DMS153 treated with DMSO at 0.1 percent for 48 hours (cell line): ENCODE measurements at regions not wholly inside any gene's neighbourhood (a gene's known extent, or its start where the extent isn't known, plus 50 kb on each side); places are given as distances from the start of the nearest gene placed in this dataset.

ENCODE experiments used
- DNase-seq: peaks from one replicate; lab custom pipeline; 2025; ENCODE audit not compliant: unreplicated experiment; lab: John Stamatoyannopoulos, UW

DNA sequence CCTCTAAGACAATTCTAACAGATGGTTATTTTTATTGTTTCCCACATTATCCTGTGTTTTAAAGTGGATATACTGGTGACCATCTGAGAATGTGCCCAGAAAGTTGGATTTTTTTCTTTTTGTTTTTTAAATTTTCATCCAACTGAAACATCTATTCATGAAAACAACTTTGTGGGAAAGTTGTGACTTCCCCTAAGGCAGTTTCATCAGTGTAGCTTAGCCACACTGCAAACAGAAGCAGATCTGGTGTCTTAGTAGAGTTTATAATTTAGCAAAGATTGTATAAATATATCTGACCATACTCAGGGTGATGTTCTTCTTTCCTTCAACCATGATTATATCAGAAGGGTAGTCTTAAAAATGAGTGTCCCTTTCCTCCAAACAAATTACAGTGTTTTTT lies 1241.3 kb downstream of the MAT2B start:
- DNase-seq = no peak

DNA sequence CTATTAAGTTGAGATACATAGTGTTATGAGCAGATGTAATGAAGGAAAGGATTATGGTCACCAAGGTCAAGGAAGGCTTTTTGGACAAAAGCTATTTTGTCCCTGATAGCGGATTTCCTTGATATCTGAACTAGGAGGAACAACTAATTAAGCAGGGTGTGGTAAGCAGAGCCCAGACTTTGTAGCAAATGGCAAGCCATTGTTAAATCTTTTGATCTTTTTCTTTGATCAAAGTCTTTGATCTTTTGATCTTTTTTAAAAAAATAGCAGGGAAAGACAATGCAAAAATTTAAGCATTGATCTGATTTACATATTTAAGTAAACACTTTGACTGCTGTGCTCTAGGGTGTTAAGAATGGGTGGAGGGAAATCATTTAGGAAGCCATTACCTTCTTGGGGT lies 1242.0 kb downstream of the MAT2B start:
- DNase-seq = no peak

DNA sequence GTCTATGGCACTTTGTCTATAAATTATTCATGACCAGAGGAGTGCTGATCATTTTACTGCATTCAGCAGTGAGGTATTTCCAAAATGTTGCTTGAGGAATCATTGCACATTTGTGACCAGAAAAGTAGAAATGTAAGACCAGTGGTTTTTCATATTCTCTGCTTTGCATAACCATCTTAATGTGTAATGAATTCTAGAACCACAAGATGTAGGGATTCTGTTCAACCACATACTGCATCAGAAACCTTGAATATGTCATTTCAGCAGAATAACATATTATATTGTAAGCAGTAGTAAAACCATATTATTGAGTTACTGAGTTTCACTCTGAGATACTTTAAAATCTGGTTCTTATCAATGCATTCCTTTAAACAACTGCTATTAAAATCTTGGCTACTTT lies 1243.4 kb downstream of the MAT2B start:
- DNase-seq = no peak

GRCh38 chr5:164753434-164753833 lies 1248.0 kb downstream of the MAT2B start:
- DNase-seq = no peak

DNA sequence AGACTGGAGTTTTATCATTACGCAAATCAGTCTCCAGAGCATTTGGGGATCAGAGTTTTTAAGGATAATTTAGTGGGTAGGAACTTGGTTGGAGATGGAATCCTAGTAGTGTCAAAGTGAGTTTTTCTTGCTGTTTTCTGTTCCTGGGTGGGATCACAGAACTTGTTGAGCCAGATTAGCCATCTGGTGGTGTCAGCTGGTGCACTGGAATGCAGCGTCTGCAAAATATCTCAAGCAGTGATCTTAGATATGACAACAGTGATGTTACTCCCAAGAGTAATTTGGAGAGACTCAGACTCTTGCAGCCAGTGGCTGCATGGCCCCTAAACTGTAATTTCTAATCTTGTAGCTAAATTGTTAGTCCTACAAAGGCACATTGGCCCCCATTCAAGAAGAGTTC lies 1257.8 kb downstream of the MAT2B start:
- DNase-seq = no peak

- DNase-seq = no peak
These were observed 1266.7 kb downstream of the MAT2B start for GRCh38 chr5:164772122-164772521.

DNA sequence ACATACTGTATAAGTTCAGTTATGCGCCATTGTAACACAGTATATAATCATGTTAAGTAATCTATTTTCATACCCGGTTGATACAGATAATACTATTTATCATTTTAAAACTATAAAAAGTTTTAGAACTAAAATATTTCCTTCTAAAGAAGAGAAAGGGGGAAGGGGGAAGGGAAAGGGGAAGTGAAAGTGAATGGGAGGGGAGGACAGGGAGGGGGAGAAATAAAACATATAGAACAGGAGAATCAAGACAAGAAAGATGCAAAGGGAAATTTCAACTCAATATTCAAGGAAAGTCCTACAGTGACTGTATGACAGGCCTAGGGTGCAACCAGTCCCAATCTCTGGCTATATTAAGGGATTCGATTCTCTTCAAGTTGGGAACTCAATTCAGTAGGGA lies 1278.8 kb downstream of the MAT2B start:
- DNase-seq = no peak

DNA sequence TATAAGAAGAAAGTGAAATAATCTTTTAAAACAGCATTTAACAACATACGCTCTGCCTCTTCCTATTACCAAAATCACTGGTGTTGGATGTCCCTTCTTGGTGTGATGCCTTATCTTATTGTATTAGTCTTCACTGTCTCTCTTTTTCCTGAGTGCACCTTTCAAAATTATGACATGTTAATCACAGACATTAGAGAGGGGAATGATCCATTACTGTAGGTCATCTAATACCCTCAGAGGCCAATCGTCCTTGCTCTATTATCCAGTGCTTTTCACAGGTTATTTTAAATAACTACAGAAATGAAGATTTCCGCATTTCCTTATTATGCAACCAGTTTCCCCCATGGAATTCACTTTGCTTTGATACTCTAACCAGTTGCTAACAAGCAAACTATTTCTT lies 1292.7 kb downstream of the MAT2B start:
- DNase-seq = no peak

- DNase-seq = no peak
These were observed 1294.0 kb downstream of the MAT2B start for GRCh38 chr5:164799391-164799790.

DNA sequence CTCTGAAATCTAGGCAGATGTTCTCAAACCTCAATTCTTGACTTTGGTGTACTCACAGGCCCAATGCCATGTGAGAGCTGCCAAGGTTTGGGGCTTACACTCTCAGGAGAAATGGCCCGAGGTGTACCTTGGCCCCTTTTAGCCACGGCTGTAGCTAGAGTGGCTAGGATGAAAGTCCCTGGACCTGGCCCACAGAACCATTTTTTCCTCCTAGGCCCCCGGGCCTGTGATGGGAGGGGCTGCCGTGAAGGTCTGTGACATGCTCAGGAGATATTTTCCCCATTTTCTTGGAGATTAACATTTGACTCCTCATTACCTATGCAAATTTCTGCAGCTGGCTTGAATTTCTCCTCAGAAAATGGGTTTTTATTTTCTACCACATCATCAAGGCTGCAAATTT lies 1296.5 kb downstream of the MAT2B start:
- DNase-seq = no peak

GRCh38 chr5:164809821-164810220 lies 1304.4 kb downstream of the MAT2B start:
- no peak for DNase-seq

DNA sequence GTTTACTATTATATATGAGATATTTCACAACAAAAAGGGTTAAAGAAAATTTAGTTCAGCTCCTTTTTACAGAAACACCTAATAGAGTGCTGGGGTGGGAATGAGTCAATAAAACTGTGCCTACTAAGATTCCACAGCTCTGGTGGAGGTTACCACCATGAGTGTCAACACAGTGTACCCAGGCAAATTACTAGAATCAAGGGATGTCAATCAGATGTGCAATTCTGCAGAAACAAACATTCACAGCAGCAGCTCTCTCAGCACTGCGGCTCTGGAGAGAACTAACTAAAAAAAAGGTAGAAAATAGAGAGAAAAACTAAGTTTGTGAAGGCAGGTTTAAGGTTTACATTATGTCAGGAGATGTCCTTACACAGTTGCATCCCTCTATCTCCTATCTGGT lies 1313.0 kb downstream of the MAT2B start:
- no peak for DNase-seq

DNA sequence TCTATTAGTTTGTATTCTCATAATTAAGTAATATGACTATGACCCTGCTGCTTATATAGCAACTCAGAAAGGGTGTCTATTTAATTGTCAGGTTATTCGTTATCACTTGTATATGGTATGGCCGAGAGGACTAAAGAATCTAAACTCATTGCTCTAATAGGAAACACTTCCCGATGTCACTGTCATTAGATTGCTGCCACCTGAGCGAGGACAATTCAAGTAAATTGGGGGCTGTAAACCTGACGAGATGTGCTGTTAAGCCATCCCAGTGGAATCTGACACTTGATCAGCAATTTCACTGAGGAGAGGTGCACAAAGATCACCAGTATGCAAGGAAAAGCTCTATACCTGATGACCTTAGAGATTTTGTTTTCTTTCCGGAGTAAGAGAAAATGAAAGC lies 1319.3 kb downstream of the MAT2B start:
- DNase-seq = no peak

GRCh38 chr5:164832516-164832915 lies 1327.1 kb downstream of the MAT2B start:
- DNase-seq = no peak

- no peak for DNase-seq
These were observed 1338.9 kb downstream of the MAT2B start for GRCh38 chr5:164844348-164844747.

DNA sequence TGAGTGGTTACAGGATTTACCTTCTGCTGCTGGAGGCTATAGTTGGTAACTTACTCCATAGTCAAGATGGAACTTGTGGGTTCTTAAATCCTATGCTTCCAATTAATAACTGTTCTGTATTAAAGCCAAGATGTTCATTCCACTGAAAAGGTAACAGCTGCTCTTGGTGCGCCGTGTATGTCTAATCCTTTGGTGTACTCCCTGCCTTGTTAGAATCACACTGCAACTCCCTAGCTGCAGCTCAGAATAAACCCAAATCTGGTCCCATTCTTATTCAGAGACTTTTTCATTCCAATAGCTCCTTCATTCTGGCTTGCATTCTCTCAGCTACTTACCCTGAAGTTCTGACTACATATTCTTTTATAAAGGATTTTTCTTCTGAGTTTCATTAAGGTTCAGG lies 1355.5 kb downstream of the MAT2B start:
- DNase-seq = no peak

DNA sequence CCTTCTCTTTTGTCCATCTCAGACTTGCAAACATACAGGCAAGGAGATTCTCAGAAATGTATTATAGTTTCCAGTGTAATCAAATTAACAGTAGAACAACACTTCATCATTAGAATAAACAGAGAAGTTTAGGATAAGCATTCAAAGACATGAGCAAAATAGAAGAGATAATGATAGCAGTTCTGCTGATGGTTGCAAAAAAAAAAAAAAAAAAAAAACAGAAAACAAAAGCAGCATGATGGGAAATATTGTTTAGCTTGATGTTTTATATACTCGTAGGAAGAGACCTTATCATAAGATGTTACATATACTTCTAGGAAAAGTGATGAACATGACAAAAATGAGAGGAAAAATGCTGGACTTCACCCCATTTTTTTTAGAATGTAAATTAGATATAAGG lies 1356.2 kb downstream of the MAT2B start:
- DNase-seq = no peak

GRCh38 chr5:164868761-164869160 lies 1363.3 kb downstream of the MAT2B start:
- no peak for DNase-seq

DNA sequence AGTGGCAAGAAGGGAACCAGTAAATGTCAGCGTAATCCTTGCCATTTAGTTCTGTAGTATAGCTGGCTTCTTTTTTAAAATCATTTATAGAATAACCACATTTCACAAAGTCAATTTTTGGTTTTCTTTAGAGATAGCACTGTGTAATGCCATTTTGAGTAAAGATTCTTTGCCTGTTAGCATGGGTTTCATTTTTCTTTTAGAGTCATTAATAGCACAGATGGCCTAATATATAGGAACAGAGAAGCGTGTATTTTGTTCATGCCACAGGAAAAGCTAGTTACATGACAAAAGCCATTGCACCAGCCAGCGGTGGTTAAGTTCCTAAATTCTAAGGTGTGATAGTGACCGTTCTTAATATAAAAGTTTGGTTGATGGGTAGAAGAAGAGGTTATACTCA lies 1363.9 kb downstream of the MAT2B start:
- no peak for DNase-seq

GRCh38 chr5:164876793-164877192 lies 1371.4 kb downstream of the MAT2B start:
- no peak for DNase-seq

DNA sequence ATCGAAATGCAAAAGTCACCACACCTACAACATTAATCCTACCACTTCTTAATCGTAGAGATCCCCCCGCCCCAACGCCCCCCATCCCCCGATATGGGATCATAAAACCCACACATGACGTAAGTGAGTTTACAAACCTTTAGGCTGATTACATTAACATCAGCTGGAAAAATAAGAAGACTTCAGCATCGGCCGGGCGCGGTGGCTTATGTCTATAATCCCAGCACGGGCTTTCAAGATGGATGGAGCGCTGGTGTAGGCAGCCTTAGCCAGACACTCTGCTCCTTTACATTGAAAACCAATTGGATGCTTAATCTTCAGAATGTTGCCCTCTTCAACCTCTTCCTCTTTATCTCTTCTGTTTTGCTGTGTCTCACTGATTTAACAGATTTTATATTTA lies 1376.0 kb downstream of the MAT2B start:
- no peak for DNase-seq

- DNase-seq = no peak
These were observed 1379.8 kb downstream of the MAT2B start for GRCh38 chr5:164885179-164885578.

DNA sequence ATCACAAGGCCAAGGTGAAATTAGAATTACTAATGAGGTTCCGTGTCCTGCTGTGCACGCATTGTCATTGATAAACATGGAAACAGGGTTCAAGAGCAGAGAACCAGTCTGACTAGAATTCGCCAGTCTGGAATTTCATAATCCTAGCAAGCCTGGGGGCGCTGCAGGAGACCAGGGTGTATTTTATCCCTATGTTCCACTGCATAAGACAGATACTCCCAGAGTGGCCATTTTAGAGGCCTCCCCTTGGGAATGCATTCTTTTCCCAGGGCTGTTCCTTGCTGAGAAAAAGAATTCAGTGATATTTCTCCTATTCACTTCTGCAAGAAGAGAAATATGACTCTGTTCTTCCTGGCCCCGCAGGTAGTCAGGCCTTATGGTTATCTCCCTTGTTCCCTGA lies 1387.7 kb downstream of the MAT2B start:
- no peak for DNase-seq

DNA sequence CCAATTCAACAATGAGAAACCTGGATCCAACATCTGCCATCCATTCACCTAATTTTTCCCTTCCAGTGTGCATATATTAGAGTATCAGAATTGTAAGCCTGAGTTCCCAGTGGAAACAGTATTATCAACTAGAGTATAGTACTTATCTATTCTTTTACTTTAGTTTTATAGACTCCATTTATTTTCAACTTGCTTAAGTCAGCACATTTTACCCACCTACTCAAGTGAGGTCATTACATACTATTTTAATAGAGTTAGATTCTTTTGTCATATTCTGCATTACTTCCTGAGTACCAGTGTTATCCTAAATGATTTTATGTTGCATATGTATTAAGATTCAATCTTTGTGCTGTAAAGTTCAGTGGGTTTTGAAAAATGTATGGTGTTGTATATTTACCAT lies 1393.3 kb downstream of the MAT2B start:
- no peak for DNase-seq
